Fibroblast of lung (primary cell): ENCODE measurements at regions not wholly inside any gene's neighbourhood (a gene's known extent, or its start where the extent isn't known, plus 50 kb on each side); places are given as distances from the start of the nearest gene placed in this dataset.

ENCODE experiments used
- DNase-seq, 2 donors: peaks; one replicate each; pipeline versions ENCODE4 v3.0.0 to v3.0.0-alpha.2; 2010; ENCODE audit warnings: low read depth in 2 of 2
- H2AFZ ChIP-seq: 2 replicates; pipeline ENCODE4 v1.5.1; 2012; ENCODE audit warnings: low read length, control low read depth, inconsistent platforms
- H3K27ac ChIP-seq: 2 replicates; pipeline ENCODE4 v1.5.1; 2011; ENCODE audit warnings: low read length, control low read depth; ENCODE audit not compliant: insufficient read depth
- H3K27me3 ChIP-seq: 2 replicates; pipeline ENCODE4 v1.5.1; 2011; ENCODE audit warnings: mild to moderate bottlenecking, low read length; ENCODE audit not compliant: control insufficient read depth, insufficient read depth
- H3K36me3 ChIP-seq: 2 replicates; pipeline ENCODE4 v1.5.1; 2011; ENCODE audit warnings: low read length; ENCODE audit not compliant: control insufficient read depth, insufficient read depth
- H3K4me1 ChIP-seq: 2 replicates; pipeline ENCODE4 v1.5.1; 2011; ENCODE audit warnings: low read length; ENCODE audit not compliant: control insufficient read depth, insufficient read depth; ENCODE audit errors: extremely low read depth
- H3K4me2 ChIP-seq: 2 replicates; pipeline ENCODE4 v1.5.1; 2011; ENCODE audit warnings: low read length, control low read depth; ENCODE audit not compliant: insufficient read depth; ENCODE audit errors: extremely low read depth
- H3K4me3 ChIP-seq, 4 experiments: fragments of 200-600 bp in 1 of 4; sonication (generic) in 1 of 4; replicated peaks in 1 of 4; 2 replicates each; pipeline ENCODE4 v1.5.1; 2011 to 2016; ENCODE audit warnings: low read length in 4 of 4, low read depth in 3 of 4, mild to moderate bottlenecking in 3 of 4, control low read depth in 2 of 4, inconsistent platforms in 1 of 4, mixed read lengths in 1 of 4; ENCODE audit not compliant: insufficient read depth in 1 of 4; ENCODE audit errors: control extremely low read depth in 1 of 4
- H3K79me2 ChIP-seq: 2 replicates; pipeline ENCODE4 v1.5.1; 2012; ENCODE audit warnings: mild to moderate bottlenecking, low read length, inconsistent platforms; ENCODE audit not compliant: control insufficient read depth, insufficient read depth
- H3K9ac ChIP-seq: 2 replicates; pipeline ENCODE4 v1.5.1; 2011; ENCODE audit warnings: mild to moderate bottlenecking, low read length, control low read depth; ENCODE audit not compliant: insufficient read depth
- H3K9me3 ChIP-seq: 2 replicates; pipeline ENCODE4 v1.5.1; 2012; ENCODE audit warnings: low read depth, low read length; ENCODE audit not compliant: control insufficient read depth, insufficient read depth
- H4K20me1 ChIP-seq: 2 replicates; pipeline ENCODE4 v1.5.1; 2011; ENCODE audit warnings: low read length; ENCODE audit not compliant: control insufficient read depth, insufficient read depth; ENCODE audit errors: extremely low read depth
- EZH2 ChIP-seq: IDR thresholded peaks from 2 replicates; pipeline ENCODE4 v1.5.1; 2012; ENCODE audit warnings: low read length, control low read depth, mild to moderate bottlenecking; ENCODE audit errors: missing control alignments
- TF ChIP-seq, protein P1 (sequence below), 2 donors: IDR thresholded peaks in 1 of 2; conservative IDR thresholded peaks in 1 of 2; 1 replicate in 1 of 2; 2 replicates in 1 of 2; pipeline ENCODE4 v1.5.1; 2011 to 2012; ENCODE audit warnings: low read length in 2 of 2, control low read depth in 1 of 2, inconsistent platforms in 1 of 2, low read depth in 1 of 2, mild to moderate bottlenecking in 1 of 2

DNA sequence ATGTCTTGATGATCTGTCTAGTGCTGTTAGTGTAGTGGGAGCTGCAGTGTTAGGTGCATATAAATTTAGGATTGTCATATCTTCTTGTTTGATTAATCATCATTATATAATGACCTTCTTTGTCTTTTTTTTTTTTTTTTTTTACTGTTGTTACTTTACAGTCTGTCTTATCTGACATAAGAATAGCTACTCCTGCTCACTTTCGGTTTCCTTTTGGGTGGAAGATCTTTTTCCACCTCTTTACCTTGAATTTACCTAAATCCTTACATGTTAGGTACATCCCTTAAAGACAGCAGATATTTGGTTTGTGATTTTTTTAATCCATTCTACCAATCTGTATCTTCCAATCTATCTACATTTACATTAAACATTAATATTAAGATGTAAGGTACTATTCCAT lies 113.6 kb upstream of the PCLO start:
- Histone ChIP-seq H3K27ac (no peak overlapping the region), H3K9me3 (no peaks in the 10 kb centered on the region), H3K4me3 (no peak overlapping the region), H3K27me3 (no peaks in the 10 kb centered on the region), H4K20me1 (no peaks in the 10 kb centered on the region), H3K36me3 (no peaks in the 10 kb centered on the region), H3K4me2 (no peak overlapping the region), H3K79me2 (no peaks in the 10 kb centered on the region), H3K4me1 (no peaks in the 10 kb centered on the region), H3K9ac (no peak overlapping the region), H2AFZ (no peak overlapping the region)
- DNase-seq: no peak
- TF ChIP-seq, protein P1, sequence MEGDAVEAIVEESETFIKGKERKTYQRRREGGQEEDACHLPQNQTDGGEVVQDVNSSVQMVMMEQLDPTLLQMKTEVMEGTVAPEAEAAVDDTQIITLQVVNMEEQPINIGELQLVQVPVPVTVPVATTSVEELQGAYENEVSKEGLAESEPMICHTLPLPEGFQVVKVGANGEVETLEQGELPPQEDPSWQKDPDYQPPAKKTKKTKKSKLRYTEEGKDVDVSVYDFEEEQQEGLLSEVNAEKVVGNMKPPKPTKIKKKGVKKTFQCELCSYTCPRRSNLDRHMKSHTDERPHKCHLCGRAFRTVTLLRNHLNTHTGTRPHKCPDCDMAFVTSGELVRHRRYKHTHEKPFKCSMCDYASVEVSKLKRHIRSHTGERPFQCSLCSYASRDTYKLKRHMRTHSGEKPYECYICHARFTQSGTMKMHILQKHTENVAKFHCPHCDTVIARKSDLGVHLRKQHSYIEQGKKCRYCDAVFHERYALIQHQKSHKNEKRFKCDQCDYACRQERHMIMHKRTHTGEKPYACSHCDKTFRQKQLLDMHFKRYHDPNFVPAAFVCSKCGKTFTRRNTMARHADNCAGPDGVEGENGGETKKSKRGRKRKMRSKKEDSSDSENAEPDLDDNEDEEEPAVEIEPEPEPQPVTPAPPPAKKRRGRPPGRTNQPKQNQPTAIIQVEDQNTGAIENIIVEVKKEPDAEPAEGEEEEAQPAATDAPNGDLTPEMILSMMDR (conservative IDR thresholded peaks at IDR 0.05 in 1 of 2, IDR thresholded peaks at IDR 0.05 in 1 of 2; ENCODE audit: low read depth in 1 of 2, low read length in 2 of 2): no peak
- TF ChIP-seq EZH2: no peak

DNA sequence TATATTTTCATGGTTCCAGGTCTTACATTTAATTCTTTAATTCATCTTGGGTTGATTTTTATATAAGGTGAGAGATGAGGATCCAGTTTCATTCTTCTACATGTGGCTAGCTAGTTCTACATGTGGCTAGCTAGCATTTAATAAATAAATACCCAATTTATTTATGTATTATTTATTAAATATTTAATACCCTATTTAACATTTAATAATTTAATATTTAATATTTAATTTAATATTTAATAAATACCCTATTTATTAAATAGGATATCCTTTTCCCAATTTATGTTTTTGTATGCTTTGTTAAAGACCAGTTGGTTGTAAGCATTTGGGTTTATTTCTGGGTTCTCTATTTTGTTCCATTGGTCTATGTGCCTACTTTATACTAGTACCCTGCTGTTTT lies 111.0 kb upstream of the PCLO start:
- H2AFZ ChIP-seq: no peak overlapping the region
- no peak for TF ChIP-seq EZH2
- no peaks in the 10 kb centered on the region for H3K27me3 ChIP-seq
- no peak for DNase-seq
- H3K79me2 ChIP-seq: no peaks in the 10 kb centered on the region
- H3K9ac ChIP-seq: no peak overlapping the region
- no peaks in the 10 kb centered on the region for H4K20me1 ChIP-seq
- no peaks in the 10 kb centered on the region for H3K9me3 ChIP-seq
- H3K4me3 ChIP-seq: no peak overlapping the region
- H3K36me3 ChIP-seq: no peaks in the 10 kb centered on the region
- no peak overlapping the region for H3K4me2 ChIP-seq
- H3K4me1 ChIP-seq: no peaks in the 10 kb centered on the region
- no peak overlapping the region for H3K27ac ChIP-seq

DNA sequence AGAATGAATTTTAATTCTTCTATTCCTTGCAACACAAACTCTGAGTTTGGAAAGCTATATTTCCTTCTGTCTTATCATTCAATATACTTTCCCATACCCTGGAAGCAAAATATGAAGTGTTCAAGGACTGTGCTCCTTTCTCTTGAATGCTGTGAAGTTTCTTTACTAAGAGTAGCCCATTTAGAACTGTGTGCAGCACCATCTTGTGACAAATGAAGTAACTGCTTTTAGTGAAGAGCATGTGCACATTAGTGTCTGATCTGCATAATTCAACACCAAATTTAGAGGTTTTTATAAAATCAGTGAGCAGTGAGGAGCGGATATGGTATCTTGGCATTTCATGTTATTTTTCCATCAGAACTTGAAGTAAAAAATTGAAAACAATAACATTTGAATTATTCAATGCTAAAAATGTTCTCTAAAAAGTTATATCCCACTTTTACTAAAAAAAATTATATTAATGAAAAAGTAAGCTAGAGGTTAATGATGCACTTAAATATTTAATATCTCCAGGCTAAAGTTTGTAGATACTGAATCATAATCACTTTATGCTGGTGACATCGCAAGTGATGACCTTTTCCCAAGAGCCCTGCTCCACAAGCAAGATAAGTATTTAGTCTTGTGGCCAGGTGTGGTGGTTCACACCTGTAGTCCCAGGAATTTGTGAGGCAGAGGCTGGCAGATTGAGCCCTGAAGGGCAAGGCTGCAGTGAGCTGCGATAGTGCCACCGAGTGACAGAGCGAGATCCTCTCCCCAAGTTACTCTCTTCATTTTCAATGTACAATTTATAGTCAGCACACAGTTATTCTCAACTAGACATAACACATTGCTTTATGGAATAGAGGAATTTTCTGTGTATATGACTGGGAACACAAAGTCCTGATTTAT lies 108.8 kb upstream of the PCLO start:
- Histone ChIP-seq H3K27ac (no peak overlapping the region), H3K79me2 (no peaks in the 10 kb centered on the region), H3K4me3 (no peak overlapping the region), H3K9ac (no peak overlapping the region), H3K27me3 (no peaks in the 10 kb centered on the region), H3K4me1 (no peaks in the 10 kb centered on the region), H4K20me1 (no peaks in the 10 kb centered on the region), H2AFZ (no peak overlapping the region), H3K4me2 (no peak overlapping the region), H3K9me3 (no peaks in the 10 kb centered on the region), H3K36me3 (no peaks in the 10 kb centered on the region)
- DNase-seq: peak; percentile 50 to 73
- TF ChIP-seq, protein P1 (conservative IDR thresholded peaks at IDR 0.05 in 1 of 2, IDR thresholded peaks at IDR 0.05 in 1 of 2; ENCODE audit: low read depth in 1 of 2, low read length in 2 of 2): peak; percentile 8 to 60
- no peak for TF ChIP-seq EZH2
